GM23338 (cell line): ENCODE measurements at regions not wholly inside any gene's neighbourhood (a gene's known extent, or its start where the extent isn't known, plus 50 kb on each side); places are given as distances from the start of the nearest gene placed in this dataset.

Experiments used
- CREB1 ChIP-seq: fragments of 250-450 bp; sonication (Bioruptor Pico); IDR thresholded peaks from 2 replicates; pipeline ENCODE4 v1.5.0; 2020; ENCODE audit warnings: low read depth, mild to moderate bottlenecking, moderate library complexity
- EZH2 ChIP-seq: fragments of 200-600 bp; sonication (generic); IDR thresholded peaks from one replicate; pipeline ENCODE4 v1.8.0; 2017; ENCODE audit warnings: antibody characterized with exemption, mild to moderate bottlenecking, low read depth; ENCODE audit not compliant: unreplicated experiment
- EZH2phosphoT487 ChIP-seq: fragments of 200-600 bp; sonication (generic); IDR thresholded peaks from one replicate; pipeline ENCODE4 v1.8.1; 2018; ENCODE audit warnings: antibody characterized with exemption; ENCODE audit not compliant: unreplicated experiment
- JUNB ChIP-seq: IDR thresholded peaks from one replicate; pipeline ENCODE4 v1.6.1; 2016; ENCODE audit warnings: antibody characterized with exemption; ENCODE audit not compliant: unreplicated experiment
- POLR2AphosphoS5 ChIP-seq: IDR thresholded peaks from 2 replicates; pipeline ENCODE4 v1.6.1; 2016; ENCODE audit warnings: antibody characterized with exemption, low read depth
- STAT1 ChIP-seq: IDR thresholded peaks from one replicate; pipeline ENCODE4 v1.6.1; 2016; ENCODE audit warnings: antibody characterized with exemption; ENCODE audit not compliant: unreplicated experiment
- ZNF114 ChIP-seq: fragments of 250-450 bp; sonication (Bioruptor Pico); IDR thresholded peaks from 2 replicates; pipeline ENCODE4 v1.5.0; 2020; ENCODE audit warnings: mild to moderate bottlenecking, moderate library complexity
- TF ChIP-seq, protein P1 (sequence below), 2 experiments: fragments of 200-600 bp in 1 of 2; sonication (generic) in 1 of 2; conservative IDR thresholded peaks; 2 replicates each; pipeline versions ENCODE4 v1.5.1 to v1.6.1; 2016 to 2017; ENCODE audit warnings: antibody characterized with exemption in 2 of 2, low read depth in 2 of 2, mild to moderate bottlenecking in 2 of 2, moderate library complexity in 1 of 2
- TF ChIP-seq, protein P2 (sequence below): IDR thresholded peaks from one replicate; pipeline ENCODE4 v1.6.1; 2018; ENCODE audit warnings: antibody characterized with exemption; ENCODE audit not compliant: unreplicated experiment
- TF ChIP-seq, protein P3 (sequence below): IDR thresholded peaks from 2 replicates; pipeline ENCODE4 v1.6.1; 2016; ENCODE audit warnings: antibody characterized with exemption

DNA sequence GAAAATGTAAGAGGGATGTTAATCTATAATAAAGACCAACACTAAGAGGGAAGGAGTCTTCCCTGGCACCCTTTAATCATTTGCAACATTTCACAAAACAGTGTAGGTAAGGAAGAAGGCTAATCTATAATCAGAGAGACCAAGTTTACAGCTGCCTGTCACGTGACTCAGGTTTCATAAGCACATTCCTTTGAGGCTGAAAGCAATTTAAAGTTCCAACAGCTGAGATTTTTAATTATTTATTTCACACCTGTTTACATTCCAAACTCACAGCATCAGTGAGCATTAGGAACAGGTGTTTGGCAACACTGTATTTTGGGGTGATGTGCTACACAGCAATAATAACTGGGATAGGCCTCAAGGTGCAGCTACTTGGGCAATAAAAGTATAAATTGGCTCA, 75.7 kb upstream of the PGBD5 start:
- TF ChIP-seq ZNF114 (CRISPR knock-in tag) (no peak), CREB1 (no peak), JUNB (no peak), EZH2 (no peak), POLR2AphosphoS5 (no peak), EZH2phosphoT487 (no peak), STAT1 (no peak)
- TF ChIP-seq, protein P1, sequence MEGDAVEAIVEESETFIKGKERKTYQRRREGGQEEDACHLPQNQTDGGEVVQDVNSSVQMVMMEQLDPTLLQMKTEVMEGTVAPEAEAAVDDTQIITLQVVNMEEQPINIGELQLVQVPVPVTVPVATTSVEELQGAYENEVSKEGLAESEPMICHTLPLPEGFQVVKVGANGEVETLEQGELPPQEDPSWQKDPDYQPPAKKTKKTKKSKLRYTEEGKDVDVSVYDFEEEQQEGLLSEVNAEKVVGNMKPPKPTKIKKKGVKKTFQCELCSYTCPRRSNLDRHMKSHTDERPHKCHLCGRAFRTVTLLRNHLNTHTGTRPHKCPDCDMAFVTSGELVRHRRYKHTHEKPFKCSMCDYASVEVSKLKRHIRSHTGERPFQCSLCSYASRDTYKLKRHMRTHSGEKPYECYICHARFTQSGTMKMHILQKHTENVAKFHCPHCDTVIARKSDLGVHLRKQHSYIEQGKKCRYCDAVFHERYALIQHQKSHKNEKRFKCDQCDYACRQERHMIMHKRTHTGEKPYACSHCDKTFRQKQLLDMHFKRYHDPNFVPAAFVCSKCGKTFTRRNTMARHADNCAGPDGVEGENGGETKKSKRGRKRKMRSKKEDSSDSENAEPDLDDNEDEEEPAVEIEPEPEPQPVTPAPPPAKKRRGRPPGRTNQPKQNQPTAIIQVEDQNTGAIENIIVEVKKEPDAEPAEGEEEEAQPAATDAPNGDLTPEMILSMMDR (conservative IDR thresholded peaks at IDR 0.05; ENCODE audit: low read depth in 2 of 2): no peak
- TF ChIP-seq, protein P2, sequence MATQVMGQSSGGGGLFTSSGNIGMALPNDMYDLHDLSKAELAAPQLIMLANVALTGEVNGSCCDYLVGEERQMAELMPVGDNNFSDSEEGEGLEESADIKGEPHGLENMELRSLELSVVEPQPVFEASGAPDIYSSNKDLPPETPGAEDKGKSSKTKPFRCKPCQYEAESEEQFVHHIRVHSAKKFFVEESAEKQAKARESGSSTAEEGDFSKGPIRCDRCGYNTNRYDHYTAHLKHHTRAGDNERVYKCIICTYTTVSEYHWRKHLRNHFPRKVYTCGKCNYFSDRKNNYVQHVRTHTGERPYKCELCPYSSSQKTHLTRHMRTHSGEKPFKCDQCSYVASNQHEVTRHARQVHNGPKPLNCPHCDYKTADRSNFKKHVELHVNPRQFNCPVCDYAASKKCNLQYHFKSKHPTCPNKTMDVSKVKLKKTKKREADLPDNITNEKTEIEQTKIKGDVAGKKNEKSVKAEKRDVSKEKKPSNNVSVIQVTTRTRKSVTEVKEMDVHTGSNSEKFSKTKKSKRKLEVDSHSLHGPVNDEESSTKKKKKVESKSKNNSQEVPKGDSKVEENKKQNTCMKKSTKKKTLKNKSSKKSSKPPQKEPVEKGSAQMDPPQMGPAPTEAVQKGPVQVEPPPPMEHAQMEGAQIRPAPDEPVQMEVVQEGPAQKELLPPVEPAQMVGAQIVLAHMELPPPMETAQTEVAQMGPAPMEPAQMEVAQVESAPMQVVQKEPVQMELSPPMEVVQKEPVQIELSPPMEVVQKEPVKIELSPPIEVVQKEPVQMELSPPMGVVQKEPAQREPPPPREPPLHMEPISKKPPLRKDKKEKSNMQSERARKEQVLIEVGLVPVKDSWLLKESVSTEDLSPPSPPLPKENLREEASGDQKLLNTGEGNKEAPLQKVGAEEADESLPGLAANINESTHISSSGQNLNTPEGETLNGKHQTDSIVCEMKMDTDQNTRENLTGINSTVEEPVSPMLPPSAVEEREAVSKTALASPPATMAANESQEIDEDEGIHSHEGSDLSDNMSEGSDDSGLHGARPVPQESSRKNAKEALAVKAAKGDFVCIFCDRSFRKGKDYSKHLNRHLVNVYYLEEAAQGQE: no peak
- TF ChIP-seq, protein P3, sequence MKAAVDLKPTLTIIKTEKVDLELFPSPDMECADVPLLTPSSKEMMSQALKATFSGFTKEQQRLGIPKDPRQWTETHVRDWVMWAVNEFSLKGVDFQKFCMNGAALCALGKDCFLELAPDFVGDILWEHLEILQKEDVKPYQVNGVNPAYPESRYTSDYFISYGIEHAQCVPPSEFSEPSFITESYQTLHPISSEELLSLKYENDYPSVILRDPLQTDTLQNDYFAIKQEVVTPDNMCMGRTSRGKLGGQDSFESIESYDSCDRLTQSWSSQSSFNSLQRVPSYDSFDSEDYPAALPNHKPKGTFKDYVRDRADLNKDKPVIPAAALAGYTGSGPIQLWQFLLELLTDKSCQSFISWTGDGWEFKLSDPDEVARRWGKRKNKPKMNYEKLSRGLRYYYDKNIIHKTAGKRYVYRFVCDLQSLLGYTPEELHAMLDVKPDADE: no peak
